Activated CD4-positive, alpha-beta T cell treated with anti-CD3 and anti-CD28 coated beads for 36 hours (primary cell): ENCODE measurements at regions not wholly inside any gene's neighbourhood (a gene's known extent, or its start where the extent isn't known, plus 50 kb on each side); places are given as distances from the start of the nearest gene placed in this dataset.
A peak's percentile ranks its signal among the peaks of the same experiment; 100 is the strongest.

Source experiments
- ATAC-seq: fragments of 200-7000 bp; cut with Tn5 transposase; one replicate; pipeline ENCODE4 v1.10.0; 2021; ENCODE audit warnings: mild to moderate bottlenecking, moderate library complexity
- CTCF ChIA-PET: fragments of 350-600 bp; sonication (Branson Sonifier 250); formaldehyde crosslinking; loops from one replicate; lab custom pipeline; 2021; ENCODE audit warnings: antibody characterized with exemption; lab: Charles Lee
- POLR2A ChIA-PET: fragments of 350-600 bp; sonication (Branson Sonifier 250); formaldehyde crosslinking; loops from one replicate; lab custom pipeline; 2021; ENCODE audit warnings: antibody characterized with exemption, inconsistent platforms; lab: Charles Lee
- DNase-seq: peaks from one replicate; pipeline ENCODE4 v3.0.0-alpha.2; 2020
- H3K27ac Mint-ChIP-seq: one replicate; pipeline ENCODE4 v1.8.0; 2021; ENCODE audit warnings: mixed read lengths
- H3K27me3 Mint-ChIP-seq: one replicate; pipeline ENCODE4 v1.8.0; 2021; ENCODE audit warnings: mixed read lengths
- H3K36me3 Mint-ChIP-seq: one replicate; pipeline ENCODE4 v1.8.0; 2021; ENCODE audit warnings: low read depth, mixed read lengths
- H3K4me1 Mint-ChIP-seq: one replicate; pipeline ENCODE4 v1.8.0; 2021; ENCODE audit warnings: mixed read lengths
- H3K4me3 Mint-ChIP-seq: one replicate; pipeline ENCODE4 v1.8.0; 2021; ENCODE audit warnings: mild to moderate bottlenecking, moderate library complexity, mixed read lengths
- H3K9me3 Mint-ChIP-seq: one replicate; pipeline ENCODE4 v1.8.0; 2021; ENCODE audit warnings: low read depth, mixed read lengths
- intact Hi-C, 2 experiments: fragments of 100-400 bp; cut with DNase I in 1 of 2; cut with micrococcal nuclease in 1 of 2; formaldehyde crosslinking; loops; one replicate each; pipeline versions ENCODE4 v1.14.2 to v1.15.1; 2022 to 2024; cut with DNase I, micrococcal nuclease

GRCh38 chr20:34185766-34186620, 55.2 kb upstream of the ASIP start:
- intact Hi-C loops, result loop anchor here in 1 of 2 experiments (10.0 kb wide), 1 partner anchor 579 kb away; no protein-coding TSS in a partner anchor
- CTCF ChIA-PET, result interaction anchor here (0.6 to 0.8 kb wide), 2 partner anchors 10 to 337 kb away, joined by 3 read pairs; no protein-coding TSS in a partner anchor
- no peak overlapping the region for H3K4me3 Mint-ChIP-seq
- H3K9me3 Mint-ChIP-seq, result no peaks in the 10 kb centered on the region
- H3K27ac Mint-ChIP-seq, result no peak overlapping the region
- POLR2A ChIA-PET, result interaction anchor here (0.6 kb wide), 1 partner anchor 26 kb away, joined by 10 read pairs; no protein-coding TSS in a partner anchor
- ATAC-seq, result no peak
- H3K4me1 Mint-ChIP-seq, result no peaks in the 10 kb centered on the region
- peaks cover 13% of the 10 kb centered on the region for H3K27me3 Mint-ChIP-seq
- DNase-seq, result no peak
- no peaks in the 10 kb centered on the region for H3K36me3 Mint-ChIP-seq

GRCh38 chr20:34189572-34190163, 51.6 kb upstream of the ASIP start:
- peaks cover 10% of the 10 kb centered on the region for H3K27me3 Mint-ChIP-seq

GRCh38 chr20:34190262-34190661, 51.0 kb upstream of the ASIP start:
- intact Hi-C loops, result loop anchor here in 1 of 2 experiments (5.0 kb wide), 1 partner anchor 62 kb away; no protein-coding TSS in a partner anchor
- Mint-ChIP-seq H3K27ac (no peak overlapping the region), H3K9me3 (no peaks in the 10 kb centered on the region), H3K4me1 (no peaks in the 10 kb centered on the region), H3K36me3 (no peaks in the 10 kb centered on the region), H3K4me3 (no peak overlapping the region), H3K27me3 (peaks cover 9% of the 10 kb centered on the region)
- ChIA-PET POLR2A (interaction anchor here (0.5 kb wide), 1 partner anchor 157 kb away, joined by 4 read pairs; no protein-coding TSS in a partner anchor), CTCF (interaction anchor here (0.6 to 1.9 kb wide), 9 partner anchors 13 to 517 kb away, joined by 3 to 11 read pairs (median 3); partner anchors contain the start of gene ASIP)
- no peak for DNase-seq
- ATAC-seq, result no peak

More at GRCh38 chr20:34189572-34190163, 51.6 kb upstream of the ASIP start:
- Mint-ChIP-seq H3K9me3 (no peaks in the 10 kb centered on the region), H3K27ac (no peak overlapping the region), H3K4me3 (no peak overlapping the region), H3K36me3 (no peaks in the 10 kb centered on the region), H3K4me1 (no peaks in the 10 kb centered on the region)
- DNase-seq (no peak), ATAC-seq (no peak)
- ChIA-PET POLR2A (interaction anchor here (0.5 kb wide), 1 partner anchor 158 kb away, joined by 4 read pairs; no protein-coding TSS in a partner anchor), CTCF (interaction anchor here (1.5 to 1.9 kb wide), 2 partner anchors 67 to 81 kb away, joined by 5 to 8 read pairs; no protein-coding TSS in a partner anchor)
- intact Hi-C loops, result loop anchor here (5.0 to 10.0 kb wide), 2 partner anchors 63 to 575 kb away; no protein-coding TSS in a partner anchor

GRCh38 chr20:34190679-34191090, 50.5 kb upstream of the ASIP start:
- no peak overlapping the region for H3K27ac Mint-ChIP-seq
- H3K4me1 Mint-ChIP-seq, result no peaks in the 10 kb centered on the region
- DNase-seq, result peak; percentile 73
- peaks cover 9% of the 10 kb centered on the region for H3K27me3 Mint-ChIP-seq
- intact Hi-C loops, result loop anchor here in 1 of 2 experiments (5.0 kb wide), 1 partner anchor 62 kb away; no protein-coding TSS in a partner anchor
- CTCF ChIA-PET, result interaction anchor here (0.6 to 1.9 kb wide), 10 partner anchors 13 to 517 kb away, joined by 3 to 11 read pairs (median 3); partner anchors contain the start of gene ASIP
- ATAC-seq, result peak; percentile 74
- no peaks in the 10 kb centered on the region for H3K36me3 Mint-ChIP-seq
- no peak overlapping the region for H3K4me3 Mint-ChIP-seq
- no peaks in the 10 kb centered on the region for H3K9me3 Mint-ChIP-seq
- POLR2A ChIA-PET, result no interaction called here
